ENCODE measurements at regions not wholly inside any gene's neighbourhood (a gene's known extent, or its start where the extent isn't known, plus 50 kb on each side); places are given as distances from the start of the nearest gene placed in this dataset.

DNA sequence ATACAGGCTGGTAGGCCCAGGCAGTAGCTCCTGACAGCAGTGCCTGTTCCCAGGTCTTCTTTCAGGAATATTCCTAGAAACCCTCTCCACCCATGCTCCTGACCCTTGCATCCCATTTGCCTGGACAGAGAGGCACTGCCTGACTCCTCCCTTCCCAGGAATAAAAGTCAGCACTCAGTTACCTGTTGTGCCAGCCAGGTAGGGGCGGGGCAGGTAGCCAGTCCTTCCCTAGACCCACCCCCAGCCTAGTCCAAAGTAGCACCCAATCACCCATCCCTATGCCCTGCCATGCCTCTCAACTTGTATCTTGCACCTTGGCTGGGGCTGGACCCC is 129.9 kb downstream of the MRPL14 start:
- TF ChIP-seq POLR2A (IDR thresholded peaks at IDR 0.05), result no peak
- TF ChIP-seq, protein P1, sequence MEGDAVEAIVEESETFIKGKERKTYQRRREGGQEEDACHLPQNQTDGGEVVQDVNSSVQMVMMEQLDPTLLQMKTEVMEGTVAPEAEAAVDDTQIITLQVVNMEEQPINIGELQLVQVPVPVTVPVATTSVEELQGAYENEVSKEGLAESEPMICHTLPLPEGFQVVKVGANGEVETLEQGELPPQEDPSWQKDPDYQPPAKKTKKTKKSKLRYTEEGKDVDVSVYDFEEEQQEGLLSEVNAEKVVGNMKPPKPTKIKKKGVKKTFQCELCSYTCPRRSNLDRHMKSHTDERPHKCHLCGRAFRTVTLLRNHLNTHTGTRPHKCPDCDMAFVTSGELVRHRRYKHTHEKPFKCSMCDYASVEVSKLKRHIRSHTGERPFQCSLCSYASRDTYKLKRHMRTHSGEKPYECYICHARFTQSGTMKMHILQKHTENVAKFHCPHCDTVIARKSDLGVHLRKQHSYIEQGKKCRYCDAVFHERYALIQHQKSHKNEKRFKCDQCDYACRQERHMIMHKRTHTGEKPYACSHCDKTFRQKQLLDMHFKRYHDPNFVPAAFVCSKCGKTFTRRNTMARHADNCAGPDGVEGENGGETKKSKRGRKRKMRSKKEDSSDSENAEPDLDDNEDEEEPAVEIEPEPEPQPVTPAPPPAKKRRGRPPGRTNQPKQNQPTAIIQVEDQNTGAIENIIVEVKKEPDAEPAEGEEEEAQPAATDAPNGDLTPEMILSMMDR (IDR thresholded peaks at IDR 0.05), result no peak

Measured in esophagus squamous epithelium (tissue), 4 donors.